ENCODE measurements at regions not wholly inside any gene's neighbourhood (a gene's known extent, or its start where the extent isn't known, plus 50 kb on each side); places are given as distances from the start of the nearest gene placed in this dataset.

DNA sequence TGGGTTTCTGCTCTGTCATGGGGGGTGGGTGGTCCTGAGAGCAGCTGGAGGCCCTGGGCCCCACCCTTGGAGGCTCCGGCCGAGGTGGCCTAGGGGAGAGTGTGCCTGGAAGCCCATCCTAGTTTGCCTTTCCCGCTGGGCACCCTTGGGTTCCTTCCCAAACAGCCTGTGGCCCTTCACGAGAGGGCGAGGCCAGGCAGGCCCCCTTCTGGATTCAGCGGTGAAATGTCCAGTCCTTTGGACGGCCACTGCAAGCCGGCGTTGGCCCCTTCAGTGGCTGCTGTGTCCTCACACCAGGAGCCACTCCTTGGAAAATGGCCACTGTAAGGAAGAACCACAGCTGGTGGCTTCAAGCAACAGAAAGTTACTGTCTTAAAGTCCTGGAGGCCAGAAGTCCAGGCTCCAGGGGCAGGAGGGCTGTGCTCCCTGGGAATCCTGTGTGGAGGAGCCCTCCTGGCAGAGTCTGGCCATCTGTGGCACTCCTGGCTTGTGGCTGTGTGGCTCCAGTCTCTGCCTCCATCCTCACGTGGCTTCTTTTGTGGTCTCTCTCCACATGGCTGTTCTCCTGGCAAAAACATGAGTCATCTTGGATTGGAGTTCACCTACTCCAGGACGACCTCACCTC, 854.1 kb downstream of the TBC1D22A start:
- POLR2A ChIA-PET, result no interaction called here
- BruUV-seq (replicated peaks), result no TSS peak
- Histone ChIP-seq H3K4me2 (ENCODE audit: low read depth, low read length) (no peak overlapping the region), H3K36me3 (replicated peaks in 1 of 2; ENCODE audit: control insufficient read depth in 1 of 2, insufficient read depth in 2 of 2, low read length in 2 of 2) (no peaks in the 10 kb centered on the region), H3K4me3 (replicated peaks in 1 of 3; ENCODE audit: insufficient read depth in 1 of 3, low read depth in 2 of 3, low read length in 3 of 3) (no peak overlapping the region), H3K4me1 (ENCODE audit: insufficient read depth, low read length) (no peaks in the 10 kb centered on the region), H3K27me3 (ENCODE audit: control insufficient read depth in 1 of 2, insufficient read depth in 2 of 2, low read length in 2 of 2) (peaks cover 13 to 34% of the 10 kb centered on the region in 2 experiments), H2AFZ (ENCODE audit: low read length) (no peak overlapping the region), H3K27ac (ENCODE audit: extremely low read length, insufficient read depth, low read length) (no peak overlapping the region), H3K9ac (ENCODE audit: insufficient read depth, low read depth, low read length) (no peak overlapping the region), H3K79me2 (ENCODE audit: insufficient read depth, low read length) (no peaks in the 10 kb centered on the region), H4K20me1 (ENCODE audit: insufficient read depth, low read length) (no peaks in the 10 kb centered on the region), H3K9me3 (ENCODE audit: low read length) (no peaks in the 10 kb centered on the region)
- CTCF ChIA-PET (ENCODE audit: low intra/inter-chr PET ratio, low total read pairs), result no interaction called here
- in situ Hi-C loops (cut with HindIII; ENCODE audit: extremely low pct_ligation_motif_present, low pct_unique_long_range_greater_than_20kb) (no loop called here), intact Hi-C loops (cut with micrococcal nuclease; ENCODE audit: unreplicated experiment) (no loop called here)
- ATAC-seq, result no peak
- 0% methylated on average over 2 of the region's 11 CpGs for WGBS (ENCODE audit: low lambda C conversion rate)
- no peak for DNase-seq (ENCODE audit: low spot score)
- FAIRE-seq, result no peak
- no peak for TF ChIP-seq RAD51 (IDR thresholded peaks at IDR 0.05; ENCODE audit: borderline replicate concordance)

DNA sequence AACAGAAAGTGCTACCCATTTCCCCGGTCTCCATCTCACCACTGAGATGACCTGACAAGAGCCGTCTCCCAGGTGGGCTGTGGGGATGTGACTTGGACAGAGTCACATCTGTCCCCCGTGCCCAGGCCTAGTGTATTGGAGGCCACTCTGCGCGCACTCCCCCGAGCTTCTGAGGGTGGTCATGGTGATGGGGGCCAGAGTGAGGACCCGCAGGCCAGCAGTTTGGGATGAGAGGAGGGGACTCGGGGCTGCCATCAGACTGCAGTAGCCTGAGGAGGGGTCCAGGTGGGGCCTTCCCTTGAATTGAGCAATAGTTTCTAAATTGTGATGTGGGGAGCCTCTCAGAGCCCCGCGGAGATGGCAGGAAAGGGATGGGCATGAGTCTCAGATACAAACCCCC, 852.6 kb downstream of the TBC1D22A start:
- Histone ChIP-seq H3K9me3 (ENCODE audit: low read length) (no peaks in the 10 kb centered on the region), H3K79me2 (ENCODE audit: insufficient read depth, low read length) (no peaks in the 10 kb centered on the region), H3K36me3 (replicated peaks in 1 of 2; ENCODE audit: control insufficient read depth in 1 of 2, insufficient read depth in 2 of 2, low read length in 2 of 2) (no peaks in the 10 kb centered on the region), H3K4me3 (replicated peaks in 1 of 3; ENCODE audit: insufficient read depth in 1 of 3, low read depth in 2 of 3, low read length in 3 of 3) (no peak overlapping the region), H3K27ac (ENCODE audit: extremely low read length, insufficient read depth, low read length) (no peak overlapping the region), H3K4me2 (ENCODE audit: low read depth, low read length) (no peak overlapping the region), H3K9ac (ENCODE audit: insufficient read depth, low read depth, low read length) (no peak overlapping the region), H3K4me1 (ENCODE audit: insufficient read depth, low read length) (no peaks in the 10 kb centered on the region), H2AFZ (ENCODE audit: low read length) (no peak overlapping the region), H4K20me1 (ENCODE audit: insufficient read depth, low read length) (no peaks in the 10 kb centered on the region), H3K27me3 (ENCODE audit: control insufficient read depth in 1 of 2, insufficient read depth in 2 of 2, low read length in 2 of 2) (peaks cover 8 to 29% of the 10 kb centered on the region in 2 experiments)
- in situ Hi-C loops (cut with HindIII; ENCODE audit: extremely low pct_ligation_motif_present, low pct_unique_long_range_greater_than_20kb), result no loop called here
- DNase-seq (ENCODE audit: low spot score) (no peak), ATAC-seq (no peak), FAIRE-seq (no peak)
- intact Hi-C loops (cut with micrococcal nuclease; ENCODE audit: unreplicated experiment), result no loop called here
- ChIA-PET CTCF (ENCODE audit: low intra/inter-chr PET ratio, low total read pairs) (no interaction called here), POLR2A (no interaction called here)
- BruUV-seq (replicated peaks), result no TSS peak
- 29% methylated on average over 8 of the region's 10 CpGs for WGBS (ENCODE audit: low lambda C conversion rate)
- no peak for TF ChIP-seq FOXA3 (CRISPR knock-in tag; IDR thresholded peaks at IDR 0.05)
- TF ChIP-seq, protein P1, sequence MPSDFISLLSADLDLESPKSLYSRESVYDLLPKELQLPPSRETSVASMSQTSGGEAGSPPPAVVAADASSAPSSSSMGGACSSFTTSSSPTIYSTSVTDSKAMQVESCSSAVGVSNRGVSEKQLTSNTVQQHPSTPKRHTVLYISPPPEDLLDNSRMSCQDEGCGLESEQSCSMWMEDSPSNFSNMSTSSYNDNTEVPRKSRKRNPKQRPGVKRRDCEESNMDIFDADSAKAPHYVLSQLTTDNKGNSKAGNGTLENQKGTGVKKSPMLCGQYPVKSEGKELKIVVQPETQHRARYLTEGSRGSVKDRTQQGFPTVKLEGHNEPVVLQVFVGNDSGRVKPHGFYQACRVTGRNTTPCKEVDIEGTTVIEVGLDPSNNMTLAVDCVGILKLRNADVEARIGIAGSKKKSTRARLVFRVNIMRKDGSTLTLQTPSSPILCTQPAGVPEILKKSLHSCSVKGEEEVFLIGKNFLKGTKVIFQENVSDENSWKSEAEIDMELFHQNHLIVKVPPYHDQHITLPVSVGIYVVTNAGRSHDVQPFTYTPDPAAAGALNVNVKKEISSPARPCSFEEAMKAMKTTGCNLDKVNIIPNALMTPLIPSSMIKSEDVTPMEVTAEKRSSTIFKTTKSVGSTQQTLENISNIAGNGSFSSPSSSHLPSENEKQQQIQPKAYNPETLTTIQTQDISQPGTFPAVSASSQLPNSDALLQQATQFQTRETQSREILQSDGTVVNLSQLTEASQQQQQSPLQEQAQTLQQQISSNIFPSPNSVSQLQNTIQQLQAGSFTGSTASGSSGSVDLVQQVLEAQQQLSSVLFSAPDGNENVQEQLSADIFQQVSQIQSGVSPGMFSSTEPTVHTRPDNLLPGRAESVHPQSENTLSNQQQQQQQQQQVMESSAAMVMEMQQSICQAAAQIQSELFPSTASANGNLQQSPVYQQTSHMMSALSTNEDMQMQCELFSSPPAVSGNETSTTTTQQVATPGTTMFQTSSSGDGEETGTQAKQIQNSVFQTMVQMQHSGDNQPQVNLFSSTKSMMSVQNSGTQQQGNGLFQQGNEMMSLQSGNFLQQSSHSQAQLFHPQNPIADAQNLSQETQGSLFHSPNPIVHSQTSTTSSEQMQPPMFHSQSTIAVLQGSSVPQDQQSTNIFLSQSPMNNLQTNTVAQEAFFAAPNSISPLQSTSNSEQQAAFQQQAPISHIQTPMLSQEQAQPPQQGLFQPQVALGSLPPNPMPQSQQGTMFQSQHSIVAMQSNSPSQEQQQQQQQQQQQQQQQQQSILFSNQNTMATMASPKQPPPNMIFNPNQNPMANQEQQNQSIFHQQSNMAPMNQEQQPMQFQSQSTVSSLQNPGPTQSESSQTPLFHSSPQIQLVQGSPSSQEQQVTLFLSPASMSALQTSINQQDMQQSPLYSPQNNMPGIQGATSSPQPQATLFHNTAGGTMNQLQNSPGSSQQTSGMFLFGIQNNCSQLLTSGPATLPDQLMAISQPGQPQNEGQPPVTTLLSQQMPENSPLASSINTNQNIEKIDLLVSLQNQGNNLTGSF (CRISPR knock-in tag; IDR thresholded peaks at IDR 0.05), result no peak

Measured in HepG2 (cell line).